GM21786 (cell line): ENCODE measurements at regions not wholly inside any gene's neighbourhood (a gene's known extent, or its start where the extent isn't known, plus 50 kb on each side); places are given as distances from the start of the nearest gene placed in this dataset.
"Not testable (repeated sequence)": the region's sequence is repeated elsewhere in the genome, so short reads cannot be mapped to it uniquely, and the experiment has no call there.

Experiments used
- ATAC-seq: cut with Tn5 transposase; IDR thresholded peaks from one replicate; pipeline ENCODE4 v1.9.1; 2021; ENCODE audit not compliant: unreplicated experiment

- no peak for ATAC-seq
These were observed 50.7 kb upstream of the SYNDIG1 start for GRCh38 chr20:24418731-24419130.

GRCh38 chr20:24417485-24417884 is 51.9 kb upstream of the SYNDIG1 start:
- ATAC-seq: no peak

GRCh38 chr20:24415444-24415843 is 54.0 kb upstream of the SYNDIG1 start:
- not testable (repeated sequence) for ATAC-seq

GRCh38 chr20:24411834-24412216 is 57.6 kb upstream of the SYNDIG1 start:
- no peak for ATAC-seq

- no peak for ATAC-seq
These were observed 58.2 kb upstream of the SYNDIG1 start for GRCh38 chr20:24411003-24411833.

GRCh38 chr20:24407151-24407550 is 62.3 kb upstream of the SYNDIG1 start:
- no peak for ATAC-seq

- ATAC-seq: no peak
These were observed 62.7 kb upstream of the SYNDIG1 start for GRCh38 chr20:24406750-24407149.

- ATAC-seq: no peak
These were observed 63.2 kb upstream of the SYNDIG1 start for GRCh38 chr20:24406251-24406650.

GRCh38 chr20:24405810-24406209 is 63.6 kb upstream of the SYNDIG1 start:
- ATAC-seq: no peak

- no peak for ATAC-seq
These were observed 66.0 kb upstream of the SYNDIG1 start for GRCh38 chr20:24403406-24403805.

GRCh38 chr20:24402188-24402587 is 67.2 kb upstream of the SYNDIG1 start:
- ATAC-seq: no peak

GRCh38 chr20:24395151-24395550 is 74.3 kb upstream of the SYNDIG1 start:
- ATAC-seq: no peak

- no peak for ATAC-seq
These were observed 75.5 kb upstream of the SYNDIG1 start for GRCh38 chr20:24393903-24394302.

- no peak for ATAC-seq
These were observed 76.8 kb upstream of the SYNDIG1 start for GRCh38 chr20:24392612-24393011.

- no peak for ATAC-seq
These were observed 79.7 kb upstream of the SYNDIG1 start for GRCh38 chr20:24389686-24390085.

- ATAC-seq: no peak
These were observed 80.5 kb upstream of the SYNDIG1 start for GRCh38 chr20:24388828-24389380.

- no peak for ATAC-seq
These were observed 83.9 kb upstream of the SYNDIG1 start for GRCh38 chr20:24385547-24385946.

- ATAC-seq: no peak
These were observed 84.6 kb upstream of the SYNDIG1 start for GRCh38 chr20:24384865-24385264.

GRCh38 chr20:24382743-24383142 is 86.7 kb upstream of the SYNDIG1 start:
- ATAC-seq: no peak

GRCh38 chr20:24382331-24382730 is 87.1 kb upstream of the SYNDIG1 start:
- ATAC-seq: no peak

- ATAC-seq: no peak
These were observed 87.5 kb upstream of the SYNDIG1 start for GRCh38 chr20:24381886-24382285.

- no peak for ATAC-seq
These were observed 89.9 kb upstream of the SYNDIG1 start for GRCh38 chr20:24379484-24379927.
